SU-DHL-6 (cell line): ENCODE measurements at regions not wholly inside any gene's neighbourhood (a gene's known extent, or its start where the extent isn't known, plus 50 kb on each side); places are given as distances from the start of the nearest gene placed in this dataset.

Experiments
- H2AFZ ChIP-seq: fragments of 200-600 bp; sonication (generic); 2 replicates; pipeline ENCODE4 v1.6.1; 2014; ENCODE audit warnings: low read depth, mild to moderate bottlenecking, moderate library complexity, mixed read lengths, antibody characterized with exemption, low read length; ENCODE audit not compliant: severe bottlenecking
- H3F3A ChIP-seq: fragments of 200-600 bp; shearing (Covaris generic); 2 replicates; pipeline ENCODE4 v1.6.0; 2016; ENCODE audit warnings: antibody characterized with exemption, mild to moderate bottlenecking; ENCODE audit not compliant: insufficient read depth
- H3K27ac ChIP-seq: fragments of 200-600 bp; sonication (generic); 2 replicates; pipeline ENCODE4 v1.5.1; 2016; ENCODE audit warnings: low read depth, mild to moderate bottlenecking, low read length, moderate library complexity, mixed read lengths
- H3K27me3 ChIP-seq: fragments of 200-600 bp; sonication (generic), shearing (Covaris generic); 2 replicates; pipeline ENCODE4 v1.6.0; 2014; ENCODE audit warnings: mild to moderate bottlenecking, low read length
- H3K36me3 ChIP-seq: fragments of 200-600 bp; sonication (generic); 2 replicates; pipeline ENCODE4 v1.6.1; 2014; ENCODE audit warnings: mild to moderate bottlenecking, low read length, mixed read lengths
- H3K4me2 ChIP-seq: fragments of 300-600, 200-600 bp; shearing (Covaris generic), sonication (generic); 2 replicates; pipeline ENCODE4 v1.6.0; 2014; ENCODE audit warnings: low read length, low read depth, mild to moderate bottlenecking; ENCODE audit not compliant: poor library complexity, severe bottlenecking
- H3K4me3 ChIP-seq: fragments of 200-600 bp; sonication (generic); 2 replicates; pipeline ENCODE4 v1.5.1; 2014; ENCODE audit warnings: antibody characterized with exemption, low read length, mild to moderate bottlenecking, mixed read lengths; ENCODE audit not compliant: insufficient read depth, poor library complexity, severe bottlenecking
- H3K79me2 ChIP-seq: fragments of 200-600 bp; sonication (generic); 2 replicates; pipeline ENCODE4 v1.6.1; 2014; ENCODE audit warnings: mild to moderate bottlenecking, low read length, moderate library complexity; ENCODE audit not compliant: insufficient read depth
- H3K9ac ChIP-seq: fragments of 200-600 bp; sonication (generic); 2 replicates; pipeline ENCODE4 v1.7.0; 2014; ENCODE audit warnings: mild to moderate bottlenecking, low read length
- H3K9me2 ChIP-seq: fragments of 200-600 bp; sonication (generic); replicated peaks from 2 replicates; pipeline ENCODE4 v1.6.1; 2014; ENCODE audit warnings: low read length; ENCODE audit not compliant: insufficient read depth
- H3K9me3 ChIP-seq: fragments of 200-600 bp; sonication (generic); 2 replicates; pipeline ENCODE4 v1.6.1; 2014; ENCODE audit warnings: low read length, mixed read lengths; ENCODE audit not compliant: insufficient read depth
- H4K20me1 ChIP-seq: fragments of 200-600 bp; sonication (generic); 2 replicates; pipeline ENCODE4 v1.6.1; 2014; ENCODE audit warnings: low read depth, mild to moderate bottlenecking, antibody characterized with exemption, low read length, moderate library complexity, mixed read lengths
- EZH2phosphoT487 ChIP-seq: fragments of 200-600 bp; sonication (generic), shearing (Covaris generic); conservative IDR thresholded peaks from 2 replicates; pipeline ENCODE4 v1.6.1; 2018; ENCODE audit warnings: mild to moderate bottlenecking, antibody characterized with exemption, low read length, moderate library complexity, mixed read lengths
- TF ChIP-seq, protein P1 (sequence below): fragments of 200-600 bp; sonication (generic); IDR thresholded peaks from one replicate; pipeline ENCODE4 v1.5.1; 2017; ENCODE audit warnings: antibody characterized with exemption, mild to moderate bottlenecking, low read length, moderate library complexity; ENCODE audit not compliant: insufficient read depth, poor library complexity, severe bottlenecking

DNA sequence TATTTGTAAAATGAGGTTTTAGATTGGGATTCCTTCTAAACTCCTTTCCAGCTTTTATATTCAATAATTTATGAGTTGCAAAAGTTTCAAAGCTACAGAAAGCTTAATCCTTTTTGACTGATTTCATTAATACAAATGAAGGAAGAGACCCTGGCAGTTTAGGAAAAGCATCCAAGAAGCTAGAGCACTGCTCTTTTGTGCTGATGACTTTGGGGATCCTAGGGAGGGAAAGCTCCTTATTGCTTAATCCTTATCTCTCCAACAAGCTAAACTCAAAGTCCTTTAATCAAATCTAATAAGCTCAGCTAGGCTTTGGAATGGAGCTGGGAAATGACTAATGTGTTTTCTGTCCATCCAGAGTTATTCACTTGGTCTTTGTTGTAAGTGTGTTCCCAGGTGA lies 285.4 kb downstream of the ACTR3B start:
- Histone ChIP-seq H3K4me2 (no peak overlapping the region), H3K9me3 (no peaks in the 10 kb centered on the region), H3K9me2 (no peaks in the 10 kb centered on the region), H3F3A (no peaks in the 10 kb centered on the region), H3K27ac (no peak overlapping the region), H3K4me3 (no peak overlapping the region), H2AFZ (no peak overlapping the region), H3K9ac (no peak overlapping the region), H3K27me3 (no peaks in the 10 kb centered on the region), H4K20me1 (no peaks in the 10 kb centered on the region), H3K79me2 (no peaks in the 10 kb centered on the region), H3K36me3 (no peaks in the 10 kb centered on the region)
- TF ChIP-seq, protein P1, sequence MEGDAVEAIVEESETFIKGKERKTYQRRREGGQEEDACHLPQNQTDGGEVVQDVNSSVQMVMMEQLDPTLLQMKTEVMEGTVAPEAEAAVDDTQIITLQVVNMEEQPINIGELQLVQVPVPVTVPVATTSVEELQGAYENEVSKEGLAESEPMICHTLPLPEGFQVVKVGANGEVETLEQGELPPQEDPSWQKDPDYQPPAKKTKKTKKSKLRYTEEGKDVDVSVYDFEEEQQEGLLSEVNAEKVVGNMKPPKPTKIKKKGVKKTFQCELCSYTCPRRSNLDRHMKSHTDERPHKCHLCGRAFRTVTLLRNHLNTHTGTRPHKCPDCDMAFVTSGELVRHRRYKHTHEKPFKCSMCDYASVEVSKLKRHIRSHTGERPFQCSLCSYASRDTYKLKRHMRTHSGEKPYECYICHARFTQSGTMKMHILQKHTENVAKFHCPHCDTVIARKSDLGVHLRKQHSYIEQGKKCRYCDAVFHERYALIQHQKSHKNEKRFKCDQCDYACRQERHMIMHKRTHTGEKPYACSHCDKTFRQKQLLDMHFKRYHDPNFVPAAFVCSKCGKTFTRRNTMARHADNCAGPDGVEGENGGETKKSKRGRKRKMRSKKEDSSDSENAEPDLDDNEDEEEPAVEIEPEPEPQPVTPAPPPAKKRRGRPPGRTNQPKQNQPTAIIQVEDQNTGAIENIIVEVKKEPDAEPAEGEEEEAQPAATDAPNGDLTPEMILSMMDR: no peak
- no peak for TF ChIP-seq EZH2phosphoT487

DNA sequence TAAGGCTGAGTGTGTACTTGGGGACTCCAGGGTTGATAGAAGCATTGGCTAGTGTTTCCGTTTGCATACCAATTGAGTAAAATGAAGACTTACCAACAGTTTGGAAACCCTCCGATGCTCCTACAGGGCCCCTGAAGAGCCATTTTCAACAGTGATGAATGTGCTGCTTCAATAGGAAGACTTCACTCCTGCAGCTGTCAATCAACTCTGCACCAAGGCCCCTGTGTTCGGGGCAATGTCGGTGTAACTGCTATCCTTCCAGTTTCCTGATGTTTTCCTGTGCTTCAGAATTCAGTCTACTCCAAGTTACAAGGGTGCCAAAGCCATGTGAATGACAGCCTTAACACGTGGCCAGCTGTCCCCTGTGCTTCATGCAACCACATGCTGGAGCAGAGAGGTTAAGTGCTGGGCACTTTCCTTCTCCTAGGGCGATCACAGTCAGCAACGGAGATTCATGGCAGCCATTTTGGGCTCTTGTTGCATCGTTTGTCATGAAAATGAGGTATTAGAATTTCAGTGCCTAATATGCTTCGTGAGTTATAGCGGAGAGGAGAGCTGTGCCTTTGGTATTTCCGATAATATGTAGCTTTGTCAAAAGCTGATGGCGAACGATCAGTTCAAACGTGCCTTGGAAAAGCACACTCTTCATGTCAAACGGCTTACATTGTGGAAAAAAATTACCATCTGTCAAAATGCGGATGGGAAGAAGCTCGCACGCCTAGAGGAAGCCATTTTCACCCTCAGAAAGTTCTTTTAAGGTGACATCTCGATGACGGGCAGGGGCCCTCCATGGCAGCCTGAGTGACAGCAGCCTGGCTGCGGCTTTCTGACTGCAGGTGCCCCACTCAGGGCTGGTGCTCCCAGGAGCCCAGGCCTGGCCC lies 287.8 kb downstream of the ACTR3B start:
- no peaks in the 10 kb centered on the region for H3K9me2 ChIP-seq
- no peak overlapping the region for H3K27ac ChIP-seq
- no peak overlapping the region for H3K4me3 ChIP-seq

DNA sequence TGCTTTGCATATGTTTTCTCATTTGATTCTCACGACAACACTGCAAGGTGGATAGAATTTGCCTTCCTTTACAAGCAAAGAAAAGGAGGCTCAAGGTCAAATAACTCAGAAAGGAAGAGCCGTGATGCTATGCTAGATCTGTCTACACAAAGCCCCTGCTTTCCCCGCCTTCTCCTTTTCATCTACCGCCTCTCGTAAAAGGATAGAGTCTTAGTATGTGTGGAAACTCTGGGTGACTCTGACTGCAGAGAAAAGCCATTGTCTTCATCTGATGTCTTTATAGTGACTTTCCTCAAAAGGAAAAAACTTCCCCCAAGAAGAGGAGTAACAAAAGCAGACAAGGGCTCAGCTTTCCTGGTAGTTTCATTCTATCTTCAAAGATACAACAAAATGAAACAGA lies 292.7 kb downstream of the ACTR3B start:
- Histone ChIP-seq H3F3A (no peaks in the 10 kb centered on the region), H3K36me3 (no peaks in the 10 kb centered on the region), H3K4me3 (no peak overlapping the region), H3K27me3 (no peaks in the 10 kb centered on the region), H4K20me1 (no peaks in the 10 kb centered on the region), H3K9me2 (no peaks in the 10 kb centered on the region), H3K9ac (no peak overlapping the region), H3K79me2 (no peaks in the 10 kb centered on the region), H3K9me3 (no peaks in the 10 kb centered on the region), H3K27ac (no peak overlapping the region), H3K4me2 (no peak overlapping the region), H2AFZ (no peak overlapping the region)
- TF ChIP-seq, protein P1: no peak
- no peak for TF ChIP-seq EZH2phosphoT487

More for the DNA sequence above, 287.8 kb downstream of the ACTR3B start:
- H3K9ac ChIP-seq: no peak overlapping the region
- H3F3A ChIP-seq: no peaks in the 10 kb centered on the region
- no peaks in the 10 kb centered on the region for H3K9me3 ChIP-seq
- TF ChIP-seq, protein P1: no peak
- TF ChIP-seq EZH2phosphoT487: no peak
- no peaks in the 10 kb centered on the region for H3K27me3 ChIP-seq
- no peak overlapping the region for H3K4me2 ChIP-seq
- no peaks in the 10 kb centered on the region for H3K79me2 ChIP-seq
- H2AFZ ChIP-seq: no peak overlapping the region
- no peaks in the 10 kb centered on the region for H3K36me3 ChIP-seq
- no peaks in the 10 kb centered on the region for H4K20me1 ChIP-seq
